ENCODE measurements at regions not wholly inside any gene's neighbourhood (a gene's known extent, or its start where the extent isn't known, plus 50 kb on each side); places are given as distances from the start of the nearest gene placed in this dataset.

DNA sequence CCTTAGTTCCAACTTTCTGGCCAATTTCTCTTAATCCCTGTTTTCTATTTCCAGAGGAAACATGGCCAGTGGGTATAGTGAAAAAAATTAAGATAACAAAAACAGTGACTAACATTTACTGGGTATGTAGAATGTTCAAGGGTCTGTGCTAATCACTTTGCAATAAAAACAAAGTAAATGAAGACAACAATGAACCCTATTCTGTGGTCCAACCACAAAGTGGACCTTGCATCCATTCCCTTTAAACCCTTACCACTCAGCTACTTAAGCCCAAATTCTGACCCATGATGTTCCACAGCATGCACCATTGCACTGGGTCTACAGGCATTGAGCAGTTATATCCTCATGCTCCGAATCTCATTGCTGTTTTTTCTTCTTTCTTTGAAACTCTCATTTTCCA lies 179.9 kb upstream of the PRKCQ start:
- no peak for DNase-seq
- intact Hi-C loops (cut with DNase I; ENCODE audit: low total_unique reads): no loop called here
- Histone ChIP-seq H3K27me3 (no peaks in the 10 kb centered on the region), H3K9me3 (no peaks in the 10 kb centered on the region), H3K4me1 (no peaks in the 10 kb centered on the region), H3K27ac (no peak overlapping the region), H3K36me3 (no peaks in the 10 kb centered on the region), H3K4me3 (no peak overlapping the region)
- TF ChIP-seq POLR2A (IDR thresholded peaks at IDR 0.05): no peak
- TF ChIP-seq, protein P1, sequence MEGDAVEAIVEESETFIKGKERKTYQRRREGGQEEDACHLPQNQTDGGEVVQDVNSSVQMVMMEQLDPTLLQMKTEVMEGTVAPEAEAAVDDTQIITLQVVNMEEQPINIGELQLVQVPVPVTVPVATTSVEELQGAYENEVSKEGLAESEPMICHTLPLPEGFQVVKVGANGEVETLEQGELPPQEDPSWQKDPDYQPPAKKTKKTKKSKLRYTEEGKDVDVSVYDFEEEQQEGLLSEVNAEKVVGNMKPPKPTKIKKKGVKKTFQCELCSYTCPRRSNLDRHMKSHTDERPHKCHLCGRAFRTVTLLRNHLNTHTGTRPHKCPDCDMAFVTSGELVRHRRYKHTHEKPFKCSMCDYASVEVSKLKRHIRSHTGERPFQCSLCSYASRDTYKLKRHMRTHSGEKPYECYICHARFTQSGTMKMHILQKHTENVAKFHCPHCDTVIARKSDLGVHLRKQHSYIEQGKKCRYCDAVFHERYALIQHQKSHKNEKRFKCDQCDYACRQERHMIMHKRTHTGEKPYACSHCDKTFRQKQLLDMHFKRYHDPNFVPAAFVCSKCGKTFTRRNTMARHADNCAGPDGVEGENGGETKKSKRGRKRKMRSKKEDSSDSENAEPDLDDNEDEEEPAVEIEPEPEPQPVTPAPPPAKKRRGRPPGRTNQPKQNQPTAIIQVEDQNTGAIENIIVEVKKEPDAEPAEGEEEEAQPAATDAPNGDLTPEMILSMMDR (IDR thresholded peaks at IDR 0.05): no peak

DNA sequence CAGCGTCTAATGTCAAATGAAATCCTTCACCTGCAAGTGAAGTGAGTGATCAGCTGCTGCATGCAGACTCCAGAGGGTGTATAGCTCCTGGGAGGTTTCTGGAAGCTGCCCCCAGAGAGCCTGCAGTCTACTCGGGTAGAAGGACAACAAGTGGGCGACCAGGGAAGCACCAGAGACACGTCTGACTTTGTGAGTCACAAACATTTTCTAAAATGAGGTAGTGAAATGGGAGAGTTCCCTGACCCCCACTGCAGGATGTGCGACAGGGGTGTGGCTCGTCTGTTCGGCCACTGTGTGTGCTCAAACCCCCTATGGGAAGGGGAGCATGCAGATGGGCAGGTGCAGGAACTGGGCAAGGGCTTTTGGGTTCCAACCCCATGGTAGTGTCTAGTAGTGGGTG lies 177.1 kb upstream of the PRKCQ start:
- no peaks in the 10 kb centered on the region for H3K36me3 ChIP-seq
- no peaks in the 10 kb centered on the region for H3K27me3 ChIP-seq
- H3K9me3 ChIP-seq: no peaks in the 10 kb centered on the region
- H3K4me3 ChIP-seq: no peak overlapping the region
- H3K4me1 ChIP-seq: no peaks in the 10 kb centered on the region
- no peak for DNase-seq
- no peak overlapping the region for H3K27ac ChIP-seq
- intact Hi-C loops (cut with DNase I; ENCODE audit: low total_unique reads): no loop called here
- TF ChIP-seq POLR2A (IDR thresholded peaks at IDR 0.05): no peak
- TF ChIP-seq, protein P1 (IDR thresholded peaks at IDR 0.05): no peak

DNA sequence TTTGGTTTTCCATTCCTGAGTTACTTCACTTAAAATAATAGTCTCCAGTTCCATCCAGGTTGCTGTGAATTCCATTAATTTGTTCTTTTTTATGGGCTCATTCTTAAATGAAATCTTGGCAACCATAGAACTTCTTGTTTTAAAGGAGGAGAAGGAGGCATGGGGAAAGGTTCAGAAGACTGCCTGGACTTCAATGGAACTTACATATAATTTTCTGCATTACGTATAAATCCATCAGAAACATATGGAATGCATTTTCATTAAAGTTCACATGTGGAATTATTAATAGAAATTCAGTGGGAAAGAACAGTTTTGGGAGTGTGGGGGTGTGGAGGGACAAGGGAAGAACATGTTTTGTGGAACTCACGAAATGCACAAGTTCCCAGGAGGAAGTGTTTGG lies 176.6 kb upstream of the PRKCQ start:
- no peaks in the 10 kb centered on the region for H3K36me3 ChIP-seq
- H3K9me3 ChIP-seq: no peaks in the 10 kb centered on the region
- H3K27me3 ChIP-seq: no peaks in the 10 kb centered on the region
- no peaks in the 10 kb centered on the region for H3K4me1 ChIP-seq
- intact Hi-C loops (cut with DNase I; ENCODE audit: low total_unique reads): no loop called here
- H3K4me3 ChIP-seq: no peak overlapping the region
- TF ChIP-seq POLR2A (IDR thresholded peaks at IDR 0.05): no peak
- TF ChIP-seq, protein P1 (IDR thresholded peaks at IDR 0.05): no peak
- DNase-seq: no peak
- peak overlapping the region in 1 of 2 donors; percentile 12 for H3K27ac ChIP-seq

DNA sequence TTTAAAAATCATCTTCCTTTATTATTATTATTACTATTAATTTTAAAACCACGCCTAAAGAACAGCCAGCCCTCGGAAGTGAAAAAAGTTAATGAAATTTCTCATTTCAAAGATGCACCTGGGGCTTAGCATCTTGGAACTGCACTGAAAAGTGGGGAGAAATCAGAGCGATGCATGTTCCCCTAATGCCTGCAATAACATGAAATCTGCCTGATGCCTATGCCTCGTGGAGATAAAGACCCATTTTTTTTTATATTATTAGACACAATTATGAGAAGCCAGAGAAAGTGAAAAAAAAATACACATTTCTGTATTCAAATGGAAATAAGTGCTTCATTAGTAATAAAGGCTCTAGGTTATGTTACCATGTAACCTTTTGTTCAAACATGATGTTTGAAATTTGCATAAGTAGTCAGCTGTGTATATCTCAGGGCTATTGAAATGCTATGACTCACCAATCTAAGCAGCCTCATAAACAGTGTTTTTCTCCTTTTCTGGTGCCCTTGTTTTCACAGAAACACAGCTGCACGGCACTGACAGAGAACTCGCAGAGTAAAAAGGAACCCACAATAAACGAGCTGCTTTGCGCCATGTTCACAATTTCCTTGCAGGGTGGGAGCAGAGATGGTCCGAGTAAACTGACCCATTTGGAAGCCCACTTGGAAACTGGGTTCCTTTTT lies 175.8 kb upstream of the PRKCQ start:
- Histone ChIP-seq H3K9me3 (no peaks in the 10 kb centered on the region), H3K4me1 (no peaks in the 10 kb centered on the region), H3K36me3 (no peaks in the 10 kb centered on the region), H3K27ac (peak overlapping the region in 1 of 2 donors; percentile 12), H3K27me3 (no peaks in the 10 kb centered on the region), H3K4me3 (no peak overlapping the region)
- DNase-seq: no peak
- no peak for TF ChIP-seq POLR2A (IDR thresholded peaks at IDR 0.05)
- TF ChIP-seq, protein P1 (IDR thresholded peaks at IDR 0.05): no peak
- intact Hi-C loops (cut with DNase I; ENCODE audit: low total_unique reads): no loop called here

DNA sequence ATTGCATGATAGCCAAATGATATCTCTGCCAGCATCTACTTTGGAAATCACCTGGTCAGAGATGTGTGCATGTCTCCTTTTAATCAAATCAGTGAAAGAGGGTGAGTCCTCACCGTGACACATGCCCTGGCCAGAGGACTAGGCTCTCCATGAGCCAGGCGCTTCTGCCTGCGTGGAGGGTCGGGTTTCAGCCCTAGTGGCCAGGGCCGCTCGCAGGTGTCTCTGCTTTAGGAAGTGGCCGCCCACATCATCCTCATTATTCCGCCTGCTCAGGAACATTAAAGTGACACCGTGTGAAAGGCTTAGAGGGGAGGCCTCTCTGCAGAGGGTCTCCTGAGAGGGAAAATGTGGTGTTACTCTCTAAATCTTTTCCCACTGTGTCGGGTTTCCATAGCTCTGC lies 173.6 kb upstream of the PRKCQ start:
- Histone ChIP-seq H3K27ac (no peak overlapping the region), H3K9me3 (no peaks in the 10 kb centered on the region), H3K4me3 (no peak overlapping the region), H3K36me3 (no peaks in the 10 kb centered on the region), H3K4me1 (no peaks in the 10 kb centered on the region), H3K27me3 (no peaks in the 10 kb centered on the region)
- TF ChIP-seq, protein P1 (IDR thresholded peaks at IDR 0.05): no peak
- no peak for TF ChIP-seq POLR2A (IDR thresholded peaks at IDR 0.05)
- DNase-seq: no peak
- intact Hi-C loops (cut with DNase I; ENCODE audit: low total_unique reads): no loop called here
